ENCODE measurements at regions not wholly inside any gene's neighbourhood (a gene's known extent, or its start where the extent isn't known, plus 50 kb on each side); places are given as distances from the start of the nearest gene placed in this dataset.
A peak's percentile ranks its signal among the peaks of the same experiment; 100 is the strongest.

DNA sequence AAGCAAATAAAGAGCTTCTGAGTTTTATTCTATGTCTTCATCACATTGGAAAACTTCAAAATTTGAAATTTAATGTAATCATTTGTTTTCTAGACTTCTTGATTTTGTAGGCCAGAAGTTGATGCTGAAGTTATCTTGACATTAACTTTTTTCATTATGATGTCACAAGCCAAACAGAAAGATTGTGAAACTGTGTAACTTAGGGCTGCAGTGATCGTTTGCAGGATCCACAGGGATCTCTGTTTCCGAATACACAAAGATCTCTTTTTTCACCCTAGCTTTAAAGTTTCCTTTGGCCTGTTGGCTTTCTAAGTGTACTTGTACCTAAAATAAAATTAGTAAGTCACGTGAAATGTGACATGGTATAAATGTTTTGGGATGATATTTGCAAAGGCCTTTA, 594.9 kb upstream of the CDH2 start:
- H3K27me3 Mint-ChIP-seq (ENCODE audit: low read depth): no peaks in the 10 kb centered on the region
- no peaks in the 10 kb centered on the region for H3K36me3 Mint-ChIP-seq (ENCODE audit: low read depth)
- no peak for DNase-seq (ENCODE audit: low spot score)
- no peaks in the 10 kb centered on the region for H3K9me3 Mint-ChIP-seq (ENCODE audit: low read depth)
- H3K4me3 Mint-ChIP-seq (ENCODE audit: unreplicated experiment): no peak overlapping the region
- no peak overlapping the region for H3K27ac Mint-ChIP-seq (ENCODE audit: unreplicated experiment)
- H3K4me1 Mint-ChIP-seq (ENCODE audit: low read depth): peaks cover 14% of the 10 kb centered on the region
- TF ChIP-seq, protein P1, sequence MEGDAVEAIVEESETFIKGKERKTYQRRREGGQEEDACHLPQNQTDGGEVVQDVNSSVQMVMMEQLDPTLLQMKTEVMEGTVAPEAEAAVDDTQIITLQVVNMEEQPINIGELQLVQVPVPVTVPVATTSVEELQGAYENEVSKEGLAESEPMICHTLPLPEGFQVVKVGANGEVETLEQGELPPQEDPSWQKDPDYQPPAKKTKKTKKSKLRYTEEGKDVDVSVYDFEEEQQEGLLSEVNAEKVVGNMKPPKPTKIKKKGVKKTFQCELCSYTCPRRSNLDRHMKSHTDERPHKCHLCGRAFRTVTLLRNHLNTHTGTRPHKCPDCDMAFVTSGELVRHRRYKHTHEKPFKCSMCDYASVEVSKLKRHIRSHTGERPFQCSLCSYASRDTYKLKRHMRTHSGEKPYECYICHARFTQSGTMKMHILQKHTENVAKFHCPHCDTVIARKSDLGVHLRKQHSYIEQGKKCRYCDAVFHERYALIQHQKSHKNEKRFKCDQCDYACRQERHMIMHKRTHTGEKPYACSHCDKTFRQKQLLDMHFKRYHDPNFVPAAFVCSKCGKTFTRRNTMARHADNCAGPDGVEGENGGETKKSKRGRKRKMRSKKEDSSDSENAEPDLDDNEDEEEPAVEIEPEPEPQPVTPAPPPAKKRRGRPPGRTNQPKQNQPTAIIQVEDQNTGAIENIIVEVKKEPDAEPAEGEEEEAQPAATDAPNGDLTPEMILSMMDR (IDR thresholded peaks at IDR 0.05): no peak

GRCh38 chr18:28768791-28769768, 592.1 kb upstream of the CDH2 start:
- Mint-ChIP-seq H3K36me3 (ENCODE audit: low read depth) (no peaks in the 10 kb centered on the region), H3K27ac (ENCODE audit: unreplicated experiment) (no peak overlapping the region), H3K4me1 (ENCODE audit: low read depth) (peaks cover 26% of the 10 kb centered on the region), H3K4me3 (ENCODE audit: unreplicated experiment) (no peak overlapping the region), H3K9me3 (ENCODE audit: low read depth) (no peaks in the 10 kb centered on the region), H3K27me3 (ENCODE audit: low read depth) (no peaks in the 10 kb centered on the region)
- no peak for DNase-seq (ENCODE audit: low spot score)
- TF ChIP-seq, protein P1 (IDR thresholded peaks at IDR 0.05): no peak

DNA sequence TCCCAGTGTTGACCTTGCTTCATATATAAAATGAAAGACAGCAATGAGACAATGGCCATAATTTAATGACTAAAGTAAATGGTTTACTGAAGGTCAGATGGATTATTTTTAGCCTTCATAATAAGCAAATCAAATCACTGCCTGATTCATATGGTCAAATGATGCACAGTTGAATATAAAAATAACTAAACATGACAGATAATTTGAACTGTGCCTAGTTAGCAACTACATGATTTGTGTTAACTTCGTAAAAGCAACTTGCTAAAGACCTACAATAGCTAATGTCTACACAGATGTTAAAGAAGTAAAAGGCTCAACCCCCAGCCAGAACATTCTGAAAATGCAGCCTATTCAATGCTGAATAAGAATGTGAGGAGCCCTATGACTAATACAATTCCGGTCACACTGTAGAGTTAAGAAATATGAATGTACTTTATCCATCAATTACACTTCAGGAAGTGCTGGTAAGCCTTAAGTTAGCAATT, 590.8 kb upstream of the CDH2 start:
- TF ChIP-seq, protein P1 (IDR thresholded peaks at IDR 0.05): no peak
- Mint-ChIP-seq H3K4me1 (ENCODE audit: low read depth) (peaks cover 26% of the 10 kb centered on the region), H3K36me3 (ENCODE audit: low read depth) (no peaks in the 10 kb centered on the region), H3K9me3 (ENCODE audit: low read depth) (no peaks in the 10 kb centered on the region), H3K27ac (ENCODE audit: unreplicated experiment) (peak overlapping the region; percentile 41), H3K27me3 (ENCODE audit: low read depth) (no peaks in the 10 kb centered on the region), H3K4me3 (ENCODE audit: unreplicated experiment) (no peak overlapping the region)
- no peak for DNase-seq (ENCODE audit: low spot score)

DNA sequence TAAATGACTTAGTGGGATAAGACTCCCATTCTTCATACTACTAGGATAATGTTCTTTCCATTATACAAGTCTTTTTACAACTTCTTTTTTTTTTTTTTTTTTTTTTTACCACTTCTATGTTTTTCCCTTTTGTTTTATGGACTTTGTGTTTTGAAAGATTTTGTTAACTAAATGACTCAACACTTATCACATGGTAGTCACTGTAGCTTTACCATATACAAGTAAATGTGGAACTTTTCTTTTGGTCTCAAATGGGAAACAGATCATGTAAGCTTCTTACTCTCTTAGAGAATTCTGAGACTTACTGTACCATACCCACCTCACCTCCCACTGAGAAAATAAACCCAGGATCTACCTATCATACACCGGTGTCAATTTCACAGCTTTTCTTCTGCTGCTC, 590.3 kb upstream of the CDH2 start:
- TF ChIP-seq, protein P1 (IDR thresholded peaks at IDR 0.05): no peak
- DNase-seq (ENCODE audit: low spot score): no peak
- Mint-ChIP-seq H3K9me3 (ENCODE audit: low read depth) (no peaks in the 10 kb centered on the region), H3K27me3 (ENCODE audit: low read depth) (no peaks in the 10 kb centered on the region), H3K4me3 (ENCODE audit: unreplicated experiment) (no peak overlapping the region), H3K36me3 (ENCODE audit: low read depth) (no peaks in the 10 kb centered on the region), H3K4me1 (ENCODE audit: low read depth) (peaks cover 28% of the 10 kb centered on the region), H3K27ac (ENCODE audit: unreplicated experiment) (no peak overlapping the region)

DNA sequence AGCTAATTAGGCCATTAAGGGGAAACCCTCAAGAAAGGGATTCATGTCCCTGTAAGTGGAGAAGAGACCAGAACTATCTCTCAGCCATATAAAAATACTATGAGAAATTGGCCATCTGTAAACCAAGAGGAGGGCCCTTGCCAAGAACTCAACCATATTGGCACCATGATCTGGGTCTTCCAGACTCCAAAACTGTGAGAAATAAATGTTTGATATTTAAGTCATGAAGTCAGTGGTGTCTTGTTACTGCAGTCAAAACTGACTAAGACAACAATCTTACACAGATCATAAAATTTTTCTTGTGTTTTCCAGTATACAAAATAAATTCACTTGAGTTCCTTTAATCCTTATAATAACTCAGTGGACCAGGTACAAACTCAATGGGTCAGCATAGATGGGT, 589.8 kb upstream of the CDH2 start:
- H3K27ac Mint-ChIP-seq (ENCODE audit: unreplicated experiment): no peak overlapping the region

More for the DNA sequence above, 589.8 kb upstream of the CDH2 start:
- DNase-seq (ENCODE audit: low spot score): no peak
- Mint-ChIP-seq H3K4me3 (ENCODE audit: unreplicated experiment) (no peak overlapping the region), H3K4me1 (ENCODE audit: low read depth) (peaks cover 33% of the 10 kb centered on the region), H3K27me3 (ENCODE audit: low read depth) (no peaks in the 10 kb centered on the region), H3K9me3 (ENCODE audit: low read depth) (no peaks in the 10 kb centered on the region), H3K36me3 (ENCODE audit: low read depth) (no peaks in the 10 kb centered on the region)
- TF ChIP-seq, protein P1 (IDR thresholded peaks at IDR 0.05): no peak
